Esophagus squamous epithelium (tissue), 5 donors: ENCODE measurements at regions not wholly inside any gene's neighbourhood (a gene's known extent, or its start where the extent isn't known, plus 50 kb on each side); places are given as distances from the start of the nearest gene placed in this dataset.

Source experiments
- DNase-seq: peaks from one replicate; lab custom pipeline; 2025; lab: John Stamatoyannopoulos, UW
- H3K27ac ChIP-seq, 4 donors: fragments of 200-600 bp; sonication (generic); one replicate each; pipeline ENCODE4 v1.5.1; 2016 to 2019; ENCODE audit warnings: mild to moderate bottlenecking in 1 of 4
- H3K27me3 ChIP-seq, 4 donors: fragments of 200-600 bp; sonication (generic); 1 replicate in 3 of 4; 2 replicates in 1 of 4; pipeline versions ENCODE4 v1.5.1 to v1.6.0; 2017 to 2021; ENCODE audit warnings: antibody characterized with exemption in 1 of 4
- H3K36me3 ChIP-seq, 3 donors: fragments of 200-600 bp; sonication (generic); one replicate each; pipeline ENCODE4 v1.5.1; 2016 to 2019
- H3K4me1 ChIP-seq, 3 donors: fragments of 200-600 bp; sonication (generic); one replicate each; pipeline ENCODE4 v1.5.1; 2017 to 2019
- H3K4me3 ChIP-seq, 4 donors: fragments of 200-600 bp; sonication (generic); 1 replicate in 3 of 4; 2 replicates in 1 of 4; pipeline ENCODE4 v1.5.1; 2016 to 2019; ENCODE audit warnings: mild to moderate bottlenecking in 2 of 4, moderate library complexity in 1 of 4
- H3K9me3 ChIP-seq, 3 donors: fragments of 200-600 bp; sonication (generic); one replicate each; pipeline ENCODE4 v1.5.1; 2016 to 2019
- CTCF ChIP-seq, 6 experiments: fragments of 450-650 bp in 4 of 6; fragments of 200-600 bp in 2 of 6; sonication (generic) in 2 of 6; IDR thresholded peaks; one replicate each; pipeline ENCODE4 v1.5.1; 2016 to 2019; ENCODE audit warnings: antibody characterized with exemption in 6 of 6, mild to moderate bottlenecking in 4 of 6, moderate library complexity in 4 of 6
- POLR2A ChIP-seq, 4 donors: fragments of 450-650 bp; IDR thresholded peaks; one replicate each; pipeline ENCODE4 v1.6.1; 2017; ENCODE audit warnings: antibody characterized with exemption in 4 of 4, mild to moderate bottlenecking in 4 of 4, moderate library complexity in 3 of 4
- WGBS, 2 donors: methylation state at CpG; one replicate each; pipeline ENCODE4 v1.1.5; 2018; 5-methylcytosine and 5-hydroxymethylcytosine counted together
- intact Hi-C: fragments of 100-400 bp; cut with DNase I; formaldehyde crosslinking; loops from one replicate; pipeline ENCODE4 v1.15.0; 2022
- donor health status: DM: yes; HTN: yes; CAD: no.

GRCh38 chr1:98322966-98323365 lies 338.6 kb upstream of the SNX7 start:
- intact Hi-C loops, result no loop called here
- peak overlapping the region in 1 of 4 donors; percentile 64 for H3K27ac ChIP-seq
- no peak for TF ChIP-seq CTCF (IDR thresholded peaks at IDR 0.05)
- TF ChIP-seq POLR2A (IDR thresholded peaks at IDR 0.05), result no peak
- H3K4me1 ChIP-seq, result peaks cover 13 to 53% (median 26%) of the 10 kb centered on the region in 3 donors
- no peaks in the 10 kb centered on the region for H3K9me3 ChIP-seq
- H3K36me3 ChIP-seq, result no peaks in the 10 kb centered on the region
- whole genome bisulfite sequencing, 2 donors, result 45 to 47% methylated on average over 1 of the region's 1 CpG
- no peaks in the 10 kb centered on the region for H3K27me3 ChIP-seq
- H3K4me3 ChIP-seq, result no peak overlapping the region
- no peak for DNase-seq

- no peaks in the 10 kb centered on the region for H3K36me3 ChIP-seq
- no peak overlapping the region for H3K4me3 ChIP-seq
- no peaks in the 10 kb centered on the region for H3K27me3 ChIP-seq
- no peaks in the 10 kb centered on the region for H3K9me3 ChIP-seq
- intact Hi-C loops, result no loop called here
- DNase-seq, result no peak
- WGBS, 2 donors, result 69 to 74% methylated on average over 1 of the region's 1 CpG
- TF ChIP-seq CTCF (IDR thresholded peaks at IDR 0.05) (no peak), POLR2A (IDR thresholded peaks at IDR 0.05) (no peak)
- H3K27ac ChIP-seq, result no peak overlapping the region
- peaks cover 13 to 44% (median 24%) of the 10 kb centered on the region in 3 donors for H3K4me1 ChIP-seq
Measured at GRCh38 chr1:98322086-98322485, 339.4 kb upstream of the SNX7 start.

GRCh38 chr1:98321191-98321590 lies 340.3 kb upstream of the SNX7 start:
- no peak overlapping the region for H3K27ac ChIP-seq
- WGBS, 2 donors, result 88 to 95% methylated on average over 2 of the region's 2 CpGs
- no peak for DNase-seq

GRCh38 chr1:98316286-98316905 lies 345.1 kb upstream of the SNX7 start:
- Histone ChIP-seq H3K4me3 (no peak overlapping the region), H3K4me1 (peaks cover 0 to 16% (median 4%) of the 10 kb centered on the region in 3 donors), H3K36me3 (no peaks in the 10 kb centered on the region), H3K27me3 (no peaks in the 10 kb centered on the region), H3K9me3 (no peaks in the 10 kb centered on the region), H3K27ac (no peak overlapping the region)
- intact Hi-C loops, result no loop called here
- 28 to 55% methylated on average over 2 of the region's 2 CpGs for WGBS, 2 donors
- no peak for DNase-seq
- no peak for TF ChIP-seq POLR2A (IDR thresholded peaks at IDR 0.05)
- no peak for TF ChIP-seq CTCF (IDR thresholded peaks at IDR 0.05)

More at GRCh38 chr1:98321191-98321590, 340.3 kb upstream of the SNX7 start:
- intact Hi-C loops, result no loop called here
- Histone ChIP-seq H3K27me3 (no peaks in the 10 kb centered on the region), H3K9me3 (no peaks in the 10 kb centered on the region), H3K36me3 (no peaks in the 10 kb centered on the region), H3K4me3 (no peak overlapping the region), H3K4me1 (peaks cover 13 to 41% (median 15%) of the 10 kb centered on the region in 3 donors)
- TF ChIP-seq CTCF (IDR thresholded peaks at IDR 0.05), result no peak
- no peak for TF ChIP-seq POLR2A (IDR thresholded peaks at IDR 0.05)

- H3K4me3 ChIP-seq, result no peak overlapping the region
- intact Hi-C loops, result no loop called here
- TF ChIP-seq CTCF (IDR thresholded peaks at IDR 0.05) (no peak), POLR2A (IDR thresholded peaks at IDR 0.05) (no peak)
- H3K4me1 ChIP-seq, result peaks cover 0 to 16% (median 4%) of the 10 kb centered on the region in 3 donors
- H3K27ac ChIP-seq, result no peak overlapping the region
- no peak for DNase-seq
- no peaks in the 10 kb centered on the region for H3K27me3 ChIP-seq
- H3K9me3 ChIP-seq, result no peaks in the 10 kb centered on the region
- 41 to 72% methylated on average over 1 of the region's 1 CpG for WGBS, 2 donors
- no peaks in the 10 kb centered on the region for H3K36me3 ChIP-seq
Measured at GRCh38 chr1:98315309-98315708, 346.2 kb upstream of the SNX7 start.
